Gastroesophageal sphincter (tissue), 3 donors: ENCODE measurements at regions not wholly inside any gene's neighbourhood (a gene's known extent, or its start where the extent isn't known, plus 50 kb on each side); places are given as distances from the start of the nearest gene placed in this dataset.

Source experiments
- CTCF ChIP-seq, 4 experiments: fragments of 200-600 bp in 2 of 4; fragments of 450-650 bp in 2 of 4; sonication (generic) in 1 of 4; IDR thresholded peaks; one replicate each; pipeline ENCODE4 v1.5.1; 2017 to 2019; ENCODE audit warnings: antibody characterized with exemption in 4 of 4, mild to moderate bottlenecking in 2 of 4, moderate library complexity in 2 of 4
- EP300 ChIP-seq: sonication (generic); formaldehyde crosslinking; IDR thresholded peaks from one replicate; pipeline ENCODE4 v1.6.1; 2017; ENCODE audit warnings: antibody characterized with exemption, mild to moderate bottlenecking
- POLR2A ChIP-seq, 2 donors: fragments of 450-650 bp; IDR thresholded peaks; one replicate each; pipeline ENCODE4 v1.6.1; 2017; ENCODE audit warnings: antibody characterized with exemption in 2 of 2, mild to moderate bottlenecking in 2 of 2, moderate library complexity in 1 of 2
- POLR2AphosphoS5 ChIP-seq: sonication (generic); formaldehyde crosslinking; IDR thresholded peaks from one replicate; pipeline ENCODE4 v1.6.1; 2017; ENCODE audit warnings: antibody characterized with exemption

- TF ChIP-seq CTCF (IDR thresholded peaks at IDR 0.05) (no peak), EP300 (no peak), POLR2AphosphoS5 (no peak), POLR2A (IDR thresholded peaks at IDR 0.05) (no peak)
These were observed 82.7 kb upstream of the LEP start for GRCh38 chr7:128158370-128158769.
